ENCODE measurements at regions not wholly inside any gene's neighbourhood (a gene's known extent, or its start where the extent isn't known, plus 50 kb on each side); places are given as distances from the start of the nearest gene placed in this dataset.

- DNase-seq (ENCODE audit: low read depth), result no peak
- no peak for TF ChIP-seq CTCF (IDR thresholded peaks at IDR 0.05; ENCODE audit: control insufficient read depth, extremely low read depth, insufficient read depth)
- no peak overlapping the region for H3K4me3 ChIP-seq (ENCODE audit: low read depth, low read length)
Observed at GRCh38 chr10:47092376-47092775, 181.1 kb downstream of the PTPN20 start.

- no peak for DNase-seq (ENCODE audit: low read depth)
- TF ChIP-seq CTCF (IDR thresholded peaks at IDR 0.05; ENCODE audit: control insufficient read depth, extremely low read depth, insufficient read depth), result no peak
Observed at GRCh38 chr10:47092831-47093230, 181.6 kb downstream of the PTPN20 start.

GRCh38 chr10:47094126-47094525, 182.9 kb downstream of the PTPN20 start:
- DNase-seq (ENCODE audit: low read depth), result no peak
- TF ChIP-seq CTCF (IDR thresholded peaks at IDR 0.05; ENCODE audit: control insufficient read depth, extremely low read depth, insufficient read depth), result no peak
- no peak overlapping the region for H3K4me3 ChIP-seq (ENCODE audit: low read depth, low read length)

More at GRCh38 chr10:47092831-47093230, 181.6 kb downstream of the PTPN20 start:
- no peak overlapping the region for H3K4me3 ChIP-seq (ENCODE audit: low read depth, low read length)

GRCh38 chr10:47094636-47095035, 183.4 kb downstream of the PTPN20 start:
- no peak for TF ChIP-seq CTCF (IDR thresholded peaks at IDR 0.05; ENCODE audit: control insufficient read depth, extremely low read depth, insufficient read depth)
- H3K4me3 ChIP-seq (ENCODE audit: low read depth, low read length), result no peak overlapping the region
- DNase-seq (ENCODE audit: low read depth), result no peak

GRCh38 chr10:47095211-47095610, 184.0 kb downstream of the PTPN20 start:
- DNase-seq (ENCODE audit: low read depth), result no peak
- no peak for TF ChIP-seq CTCF (IDR thresholded peaks at IDR 0.05; ENCODE audit: control insufficient read depth, extremely low read depth, insufficient read depth)
- H3K4me3 ChIP-seq (ENCODE audit: low read depth, low read length), result no peak overlapping the region

- no peak for TF ChIP-seq CTCF (IDR thresholded peaks at IDR 0.05; ENCODE audit: control insufficient read depth, extremely low read depth, insufficient read depth)
- no peak for DNase-seq (ENCODE audit: low read depth)
Observed at GRCh38 chr10:47095848-47096612, 184.8 kb downstream of the PTPN20 start.

GRCh38 chr10:47098238-47098637, 187.0 kb downstream of the PTPN20 start:
- no peak for TF ChIP-seq CTCF (IDR thresholded peaks at IDR 0.05; ENCODE audit: control insufficient read depth, extremely low read depth, insufficient read depth)
- no peak overlapping the region for H3K4me3 ChIP-seq (ENCODE audit: low read depth, low read length)
- DNase-seq (ENCODE audit: low read depth), result no peak

More at GRCh38 chr10:47095848-47096612, 184.8 kb downstream of the PTPN20 start:
- H3K4me3 ChIP-seq (ENCODE audit: low read depth, low read length), result no peak overlapping the region

Data from LNCaP clone FGC (cell line).